ENCODE measurements at regions not wholly inside any gene's neighbourhood (a gene's known extent, or its start where the extent isn't known, plus 50 kb on each side); places are given as distances from the start of the nearest gene placed in this dataset.

GRCh38 chr5:3110371-3110770 lies 358.9 kb upstream of the IRX2 start:
- TF ChIP-seq CTCF (IDR thresholded peaks at IDR 0.05; ENCODE audit: low read depth, low read length), result no peak
- in situ Hi-C loops (cut with HindIII; ENCODE audit: low sequenced_read_pairs), result no loop called here
- H3K4me3 ChIP-seq (ENCODE audit: low read depth, low read length), result no peak overlapping the region
- DNase-seq (ENCODE audit: low read depth, low spot score), result no peak

- no peak for DNase-seq (ENCODE audit: low read depth, low spot score)
- in situ Hi-C loops (cut with HindIII; ENCODE audit: low sequenced_read_pairs), result no loop called here
- no peak for TF ChIP-seq CTCF (IDR thresholded peaks at IDR 0.05; ENCODE audit: low read depth, low read length)
- no peak overlapping the region for H3K4me3 ChIP-seq (ENCODE audit: low read depth, low read length)
These were observed 355.7 kb upstream of the IRX2 start for GRCh38 chr5:3107156-3107611.

GRCh38 chr5:3105581-3105980 lies 354.1 kb upstream of the IRX2 start:
- H3K4me3 ChIP-seq (ENCODE audit: low read depth, low read length), result no peak overlapping the region
- DNase-seq (ENCODE audit: low read depth, low spot score), result no peak
- in situ Hi-C loops (cut with HindIII; ENCODE audit: low sequenced_read_pairs), result no loop called here
- TF ChIP-seq CTCF (IDR thresholded peaks at IDR 0.05; ENCODE audit: low read depth, low read length), result no peak

GRCh38 chr5:3105172-3105571 lies 353.7 kb upstream of the IRX2 start:
- DNase-seq (ENCODE audit: low read depth, low spot score), result no peak
- TF ChIP-seq CTCF (IDR thresholded peaks at IDR 0.05; ENCODE audit: low read depth, low read length), result no peak
- in situ Hi-C loops (cut with HindIII; ENCODE audit: low sequenced_read_pairs), result no loop called here
- no peak overlapping the region for H3K4me3 ChIP-seq (ENCODE audit: low read depth, low read length)

- no peak overlapping the region for H3K4me3 ChIP-seq (ENCODE audit: low read depth, low read length)
- in situ Hi-C loops (cut with HindIII; ENCODE audit: low sequenced_read_pairs), result no loop called here
- TF ChIP-seq CTCF (IDR thresholded peaks at IDR 0.05; ENCODE audit: low read depth, low read length), result no peak
- no peak for DNase-seq (ENCODE audit: low read depth, low spot score)
These were observed 353.1 kb upstream of the IRX2 start for GRCh38 chr5:3104429-3105060.

GRCh38 chr5:3103262-3103811 lies 351.9 kb upstream of the IRX2 start:
- in situ Hi-C loops (cut with HindIII; ENCODE audit: low sequenced_read_pairs), result no loop called here
- no peak for TF ChIP-seq CTCF (IDR thresholded peaks at IDR 0.05; ENCODE audit: low read depth, low read length)
- no peak for DNase-seq (ENCODE audit: low read depth, low spot score)
- H3K4me3 ChIP-seq (ENCODE audit: low read depth, low read length), result no peak overlapping the region

Data from astrocyte of the spinal cord (primary cell).